ENCODE measurements at regions not wholly inside any gene's neighbourhood (a gene's known extent, or its start where the extent isn't known, plus 50 kb on each side); places are given as distances from the start of the nearest gene placed in this dataset.

GRCh38 chr2:60352491-60353405 lies 200.7 kb downstream of the BCL11A start:
- H3K4me2 ChIP-seq (ENCODE audit: unreplicated experiment), result no peak overlapping the region
- H3K9me3 ChIP-seq (ENCODE audit: low read depth), result no peaks in the 10 kb centered on the region
- H3K4me3 ChIP-seq, result no peak overlapping the region
- H3F3A ChIP-seq (ENCODE audit: insufficient read depth), result no peaks in the 10 kb centered on the region
- no peak for DNase-seq
- TF ChIP-seq EZH2phosphoT487 (IDR thresholded peaks at IDR 0.05; ENCODE audit: insufficient read depth, low read depth) (no peak), EZH2 (IDR thresholded peaks at IDR 0.05; ENCODE audit: insufficient read depth, poor library complexity, severe bottlenecking) (no peak)
- no peaks in the 10 kb centered on the region for H4K20me1 ChIP-seq (ENCODE audit: insufficient read depth)
- H3K36me3 ChIP-seq (ENCODE audit: low read depth), result no peaks in the 10 kb centered on the region
- H3K9me2 ChIP-seq (ENCODE audit: insufficient read depth), result no peaks in the 10 kb centered on the region
- WGBS, 2 experiments (ENCODE audit: low coverage in 1 of 2, low lambda C conversion rate in 2 of 2, missing lambda C conversion rate in 2 of 2), result 64 to 66% methylated on average over 20 of the region's 20 CpGs
- in situ Hi-C loops (cut with MboI), result no loop called here
- no peaks in the 10 kb centered on the region for H3K4me1 ChIP-seq (ENCODE audit: insufficient read depth)
- H3K27ac ChIP-seq, result no peak overlapping the region
- no peak overlapping the region for H2AFZ ChIP-seq
- no peak overlapping the region for H3K9ac ChIP-seq
- H3K27me3 ChIP-seq (replicated peaks; ENCODE audit: insufficient read depth), result 0 out of 2 replicates have a peak, but pooled peaks cover 9% of the 10 kb centered on the region
- no peaks in the 10 kb centered on the region for H3K79me2 ChIP-seq (ENCODE audit: insufficient read depth)

- TF ChIP-seq EZH2phosphoT487 (IDR thresholded peaks at IDR 0.05; ENCODE audit: insufficient read depth, low read depth), result no peak
- TF ChIP-seq EZH2 (IDR thresholded peaks at IDR 0.05; ENCODE audit: insufficient read depth, poor library complexity, severe bottlenecking), result no peak
- in situ Hi-C loops (cut with MboI), result no loop called here
- no peaks in the 10 kb centered on the region for H3K36me3 ChIP-seq (ENCODE audit: low read depth)
- no peaks in the 10 kb centered on the region for H3K4me1 ChIP-seq (ENCODE audit: insufficient read depth)
- H3K9ac ChIP-seq, result no peak overlapping the region
- 0 out of 2 replicates have a peak, but pooled peaks cover 9% of the 10 kb centered on the region for H3K27me3 ChIP-seq (replicated peaks; ENCODE audit: insufficient read depth)
- DNase-seq, result no peak
- 48 to 55% methylated on average over 8 of the region's 8 CpGs for WGBS, 2 experiments (ENCODE audit: low coverage in 1 of 2, low lambda C conversion rate in 2 of 2, missing lambda C conversion rate in 2 of 2)
- no peaks in the 10 kb centered on the region for H3K79me2 ChIP-seq (ENCODE audit: insufficient read depth)
- no peak overlapping the region for H2AFZ ChIP-seq
- H3K4me3 ChIP-seq, result no peak overlapping the region
- no peaks in the 10 kb centered on the region for H3K9me3 ChIP-seq (ENCODE audit: low read depth)
- no peaks in the 10 kb centered on the region for H3F3A ChIP-seq (ENCODE audit: insufficient read depth)
- H4K20me1 ChIP-seq (ENCODE audit: insufficient read depth), result no peaks in the 10 kb centered on the region
- H3K27ac ChIP-seq, result no peak overlapping the region
- no peaks in the 10 kb centered on the region for H3K9me2 ChIP-seq (ENCODE audit: insufficient read depth)
- H3K4me2 ChIP-seq (ENCODE audit: unreplicated experiment), result no peak overlapping the region
Observed at GRCh38 chr2:60351802-60352201, 201.7 kb downstream of the BCL11A start.

GRCh38 chr2:60351321-60351720 lies 202.1 kb downstream of the BCL11A start:
- Histone ChIP-seq H4K20me1 (ENCODE audit: insufficient read depth) (no peaks in the 10 kb centered on the region), H3K27me3 (replicated peaks; ENCODE audit: insufficient read depth) (0 out of 2 replicates have a peak, but pooled peaks cover 9% of the 10 kb centered on the region), H3K9me2 (ENCODE audit: insufficient read depth) (no peaks in the 10 kb centered on the region), H3K27ac (no peak overlapping the region), H3K4me3 (no peak overlapping the region), H2AFZ (no peak overlapping the region), H3K4me2 (ENCODE audit: unreplicated experiment) (no peak overlapping the region), H3K36me3 (ENCODE audit: low read depth) (no peaks in the 10 kb centered on the region), H3K9ac (no peak overlapping the region), H3K4me1 (ENCODE audit: insufficient read depth) (no peaks in the 10 kb centered on the region), H3F3A (ENCODE audit: insufficient read depth) (no peaks in the 10 kb centered on the region), H3K9me3 (ENCODE audit: low read depth) (no peaks in the 10 kb centered on the region), H3K79me2 (ENCODE audit: insufficient read depth) (no peaks in the 10 kb centered on the region)
- TF ChIP-seq EZH2 (IDR thresholded peaks at IDR 0.05; ENCODE audit: insufficient read depth, poor library complexity, severe bottlenecking), result no peak
- TF ChIP-seq EZH2phosphoT487 (IDR thresholded peaks at IDR 0.05; ENCODE audit: insufficient read depth, low read depth), result no peak
- in situ Hi-C loops (cut with MboI), result no loop called here
- 54 to 60% methylated on average over 4 of the region's 4 CpGs for WGBS, 2 experiments (ENCODE audit: low coverage in 1 of 2, low lambda C conversion rate in 2 of 2, missing lambda C conversion rate in 2 of 2)
- DNase-seq, result no peak

DNA sequence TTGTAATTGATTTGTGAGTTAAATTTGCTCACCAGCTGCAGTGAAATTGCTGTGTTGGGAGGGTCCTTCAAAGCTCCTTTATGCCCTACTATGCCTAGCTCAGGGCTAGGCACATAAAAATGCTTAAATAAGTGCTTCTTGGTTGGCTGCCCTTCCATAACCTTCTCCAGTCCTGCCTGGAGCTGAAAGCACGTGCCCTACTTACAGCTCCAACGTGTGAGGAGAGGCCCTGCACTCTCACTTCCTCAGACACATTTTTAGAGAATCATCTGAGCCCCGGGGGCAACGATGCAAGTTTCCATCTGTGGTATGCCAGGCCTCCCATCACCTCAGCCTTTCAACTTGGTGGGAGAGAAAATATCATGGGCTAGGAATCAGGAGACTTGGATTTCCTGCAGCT lies 202.7 kb downstream of the BCL11A start:
- H3K27ac ChIP-seq, result no peak overlapping the region
- H3K79me2 ChIP-seq (ENCODE audit: insufficient read depth), result no peaks in the 10 kb centered on the region
- no peak overlapping the region for H2AFZ ChIP-seq
- no peak for TF ChIP-seq EZH2phosphoT487 (IDR thresholded peaks at IDR 0.05; ENCODE audit: insufficient read depth, low read depth)
- TF ChIP-seq EZH2 (IDR thresholded peaks at IDR 0.05; ENCODE audit: insufficient read depth, poor library complexity, severe bottlenecking), result no peak
- H3K4me2 ChIP-seq (ENCODE audit: unreplicated experiment), result no peak overlapping the region
- no peak for DNase-seq
- no peaks in the 10 kb centered on the region for H4K20me1 ChIP-seq (ENCODE audit: insufficient read depth)
- H3K9me3 ChIP-seq (ENCODE audit: low read depth), result no peaks in the 10 kb centered on the region
- H3K9me2 ChIP-seq (ENCODE audit: insufficient read depth), result no peaks in the 10 kb centered on the region
- 0 out of 2 replicates have a peak, but pooled peaks cover 9% of the 10 kb centered on the region for H3K27me3 ChIP-seq (replicated peaks; ENCODE audit: insufficient read depth)
- WGBS, 2 experiments (ENCODE audit: low coverage in 1 of 2, low lambda C conversion rate in 2 of 2, missing lambda C conversion rate in 2 of 2), result 28 to 45% methylated on average over 4 of the region's 4 CpGs
- H3F3A ChIP-seq (ENCODE audit: insufficient read depth), result no peaks in the 10 kb centered on the region
- H3K36me3 ChIP-seq (ENCODE audit: low read depth), result no peaks in the 10 kb centered on the region
- no peak overlapping the region for H3K9ac ChIP-seq
- H3K4me1 ChIP-seq (ENCODE audit: insufficient read depth), result no peaks in the 10 kb centered on the region
- in situ Hi-C loops (cut with MboI), result no loop called here
- H3K4me3 ChIP-seq, result no peak overlapping the region

All from GM23248 (cell line).